ENCODE measurements at regions not wholly inside any gene's neighbourhood (a gene's known extent, or its start where the extent isn't known, plus 50 kb on each side); places are given as distances from the start of the nearest gene placed in this dataset.

DNA sequence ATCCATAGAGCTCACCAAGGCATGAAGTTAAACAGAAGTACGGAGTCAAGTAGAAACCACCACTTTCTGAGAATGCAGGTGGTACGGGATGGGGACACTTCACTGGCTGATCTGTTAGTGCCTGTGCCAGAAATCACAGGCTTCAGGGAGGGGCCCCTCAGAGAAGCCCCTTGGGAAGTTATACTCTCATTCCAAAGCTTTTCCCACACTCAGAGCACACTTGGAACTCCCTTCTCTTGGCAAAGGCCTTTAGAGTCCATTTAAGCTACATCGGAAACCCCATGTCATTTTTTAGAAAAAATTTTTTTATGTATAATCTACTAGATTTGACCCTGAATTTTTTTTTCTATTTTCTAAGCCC, 80.7 kb upstream of the WASF3 start:
- TF ChIP-seq POLR2A (IDR thresholded peaks at IDR 0.05) = no peak
- TF ChIP-seq, protein P1, sequence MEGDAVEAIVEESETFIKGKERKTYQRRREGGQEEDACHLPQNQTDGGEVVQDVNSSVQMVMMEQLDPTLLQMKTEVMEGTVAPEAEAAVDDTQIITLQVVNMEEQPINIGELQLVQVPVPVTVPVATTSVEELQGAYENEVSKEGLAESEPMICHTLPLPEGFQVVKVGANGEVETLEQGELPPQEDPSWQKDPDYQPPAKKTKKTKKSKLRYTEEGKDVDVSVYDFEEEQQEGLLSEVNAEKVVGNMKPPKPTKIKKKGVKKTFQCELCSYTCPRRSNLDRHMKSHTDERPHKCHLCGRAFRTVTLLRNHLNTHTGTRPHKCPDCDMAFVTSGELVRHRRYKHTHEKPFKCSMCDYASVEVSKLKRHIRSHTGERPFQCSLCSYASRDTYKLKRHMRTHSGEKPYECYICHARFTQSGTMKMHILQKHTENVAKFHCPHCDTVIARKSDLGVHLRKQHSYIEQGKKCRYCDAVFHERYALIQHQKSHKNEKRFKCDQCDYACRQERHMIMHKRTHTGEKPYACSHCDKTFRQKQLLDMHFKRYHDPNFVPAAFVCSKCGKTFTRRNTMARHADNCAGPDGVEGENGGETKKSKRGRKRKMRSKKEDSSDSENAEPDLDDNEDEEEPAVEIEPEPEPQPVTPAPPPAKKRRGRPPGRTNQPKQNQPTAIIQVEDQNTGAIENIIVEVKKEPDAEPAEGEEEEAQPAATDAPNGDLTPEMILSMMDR (IDR thresholded peaks at IDR 0.05 in 8 of 11, conservative IDR thresholded peaks at IDR 0.05 in 3 of 11) = no peak
